K562 (cell line): ENCODE measurements at regions not wholly inside any gene's neighbourhood (a gene's known extent, or its start where the extent isn't known, plus 50 kb on each side); places are given as distances from the start of the nearest gene placed in this dataset.

ENCODE experiments used
- ATAC-seq: fragments of 200-7000 bp; cut with Tn5 transposase; 3 replicates; pipeline ENCODE4 v1.9.1; 2020; ENCODE audit warnings: moderate library complexity
- BruUV-seq: library from RNA; stranded (reverse); fragments of 400-500 nt; replicated peaks from 2 replicates; lab custom pipeline; 2021; lab: Mats Ljungman, UMichigan
- CTCF ChIA-PET: fragments of 300-600 bp; formaldehyde crosslinking; extraction: SDS; loops from one replicate; lab custom pipeline; 2021; ENCODE audit warnings: low intra/inter-chr PET ratio; lab: Yijun Ruan, JAX
- POLR2A ChIA-PET: fragments of 300-600, 350-650 bp; sonication (Branson Sonifier 250); formaldehyde crosslinking; extraction: SDS; loops from one replicate; lab custom pipeline; 2021; ENCODE audit warnings: antibody characterized with exemption, inconsistent platforms; lab: Yijun Ruan, JAX
- DNase-seq, 4 experiments: peaks; one replicate each; pipeline versions ENCODE4 v3.0.0 to v3.0.0-alpha.2; 2011 to 2018; ENCODE audit warnings: low spot score in 3 of 4, mixed read lengths in 3 of 4; ENCODE audit errors: extremely low read depth in 1 of 4
- FAIRE-seq: peaks from 2 replicates; lab custom pipeline; 2011; peaks lifted over from hg19 to GRCh38; lab: Jason Lieb, UNC
- H2AFZ ChIP-seq: 2 replicates; pipeline ENCODE4 v1.6.0; 2011; ENCODE audit warnings: low read depth, low read length, control low read depth, inconsistent platforms
- H3K27ac ChIP-seq: fragments of 200-600 bp; 3 replicates; pipeline ENCODE4 v1.8.0; 2011; ENCODE audit warnings: low read depth, mild to moderate bottlenecking, control low read depth, inconsistent platforms, low read length, moderate library complexity, mixed read lengths; ENCODE audit errors: extremely low read depth
- H3K27me3 ChIP-seq, 2 experiments: fragments of 300-600 bp in 1 of 2; 2 replicates in 1 of 2; 3 replicates in 1 of 2; pipeline versions ENCODE4 v1.6.0 to v1.8.0; 2011; ENCODE audit warnings: inconsistent platforms in 2 of 2, low read length in 2 of 2, mild to moderate bottlenecking in 1 of 2, mixed read lengths in 1 of 2, moderate library complexity in 1 of 2; ENCODE audit not compliant: control insufficient read depth in 2 of 2, insufficient read depth in 2 of 2
- H3K36me3 ChIP-seq: fragments of 300-600 bp; 3 replicates; pipeline ENCODE4 v1.8.0; 2011; ENCODE audit warnings: mild to moderate bottlenecking, low read length, inconsistent platforms; ENCODE audit not compliant: control insufficient read depth, insufficient read depth
- H3K4me1 ChIP-seq, 2 experiments: fragments of 200-600 bp in 1 of 2; replicated peaks in 1 of 2; 2 replicates in 1 of 2; 3 replicates in 1 of 2; pipeline versions ENCODE4 v1.5.1 to v1.8.0; 2011; ENCODE audit warnings: inconsistent platforms in 2 of 2, low read length in 2 of 2, mild to moderate bottlenecking in 1 of 2, mixed read lengths in 1 of 2, moderate library complexity in 1 of 2; ENCODE audit not compliant: control insufficient read depth in 2 of 2, insufficient read depth in 2 of 2
- H3K4me2 ChIP-seq: 2 replicates; pipeline ENCODE4 v1.6.1; 2011; ENCODE audit warnings: low read length, control low read depth, inconsistent platforms, mixed read lengths; ENCODE audit not compliant: insufficient read depth
- H3K4me3 ChIP-seq: fragments of 200-600 bp; sonication (generic), shearing (Covaris generic); 2 replicates; pipeline ENCODE4 v1.5.1; 2016; ENCODE audit warnings: control low read depth, inconsistent platforms
- H3K79me2 ChIP-seq: fragments of 200-600 bp; 3 replicates; pipeline ENCODE4 v1.8.0; 2011; ENCODE audit warnings: low read length, inconsistent platforms; ENCODE audit not compliant: control insufficient read depth, insufficient read depth
- H3K9ac ChIP-seq, 2 experiments: 2 replicates each; pipeline versions ENCODE4 v1.6.0 to v1.6.1; 2011; ENCODE audit warnings: low read depth in 2 of 2, low read length in 2 of 2, control low read depth in 1 of 2, inconsistent platforms in 1 of 2, mild to moderate bottlenecking in 1 of 2, mixed read lengths in 1 of 2; ENCODE audit not compliant: insufficient read depth in 1 of 2
- H3K9me1 ChIP-seq: one replicate; pipeline ENCODE4 v1.6.0; 2011; ENCODE audit warnings: inconsistent platforms, mild to moderate bottlenecking, low read length, moderate library complexity; ENCODE audit not compliant: control insufficient read depth, insufficient read depth
- H3K9me3 ChIP-seq: replicated peaks from 2 replicates; pipeline ENCODE4 v1.5.1; 2011; ENCODE audit warnings: low read depth, low read length, inconsistent platforms; ENCODE audit not compliant: control insufficient read depth, insufficient read depth
- H4K20me1 ChIP-seq: replicated peaks from 2 replicates; pipeline ENCODE4 v1.6.1; 2011; ENCODE audit warnings: low read length, inconsistent platforms, mixed read lengths; ENCODE audit not compliant: control insufficient read depth, insufficient read depth
- EGR1 ChIP-seq: fragments of 450-650 bp; conservative IDR thresholded peaks from 2 replicates; pipeline ENCODE4 v1.6.1; 2017; ENCODE audit warnings: mild to moderate bottlenecking
- NFATC3 ChIP-seq: fragments of 450-650 bp; IDR thresholded peaks from 2 replicates; pipeline ENCODE4 v1.6.1; 2017; ENCODE audit warnings: mild to moderate bottlenecking
- PHF21A ChIP-seq: fragments of 450-650 bp; IDR thresholded peaks from 2 replicates; pipeline ENCODE4 v1.6.1; 2017; ENCODE audit warnings: low read depth, borderline replicate concordance
- PURB ChIP-seq: sonication (generic); formaldehyde crosslinking; IDR thresholded peaks from 2 replicates; pipeline ENCODE4 v1.9.0; 2021; ENCODE audit warnings: low read depth, mild to moderate bottlenecking, missing genetic modification reagents
- RBBP5 ChIP-seq: fragments of 200-600 bp; sonication (generic); IDR thresholded peaks from 2 replicates; pipeline ENCODE4 v1.6.1; 2012; ENCODE audit warnings: borderline replicate concordance, mild to moderate bottlenecking, low read length, control low read depth, inconsistent platforms; ENCODE audit not compliant: insufficient read depth, poor library complexity, severe bottlenecking
- ZC3H8 ChIP-seq: fragments of 450-650 bp; IDR thresholded peaks from 2 replicates; pipeline ENCODE4 v1.6.1; 2017
- ZFP1 ChIP-seq: fragments of 450-650 bp; formaldehyde crosslinking; IDR thresholded peaks from 2 replicates; pipeline ENCODE4 v1.4.0; 2020; ENCODE audit warnings: mild to moderate bottlenecking, mixed read lengths
- WGBS: fragments of 100-300 bp; shearing (Covaris generic); methylation state at CpG from one replicate; pipeline ENCODE4 v1.1.6; 2016; ENCODE audit warnings: low coverage, mixed read lengths; ENCODE audit not compliant: insufficient coverage; ENCODE audit errors: missing lambda C conversion rate; 5-methylcytosine and 5-hydroxymethylcytosine counted together
- in situ Hi-C: fragments of 300-500 bp; cut with MboI; formaldehyde crosslinking; loops from 4 replicates; pipeline ENCODE4 v1.15.0; 2018; ENCODE audit warnings: inconsistent platforms, mixed read lengths
- intact Hi-C: fragments of 100-400 bp; cut with micrococcal nuclease; formaldehyde crosslinking; loops from 2 replicates; pipeline ENCODE4 v1.14.2; 2022
- TF ChIP-seq, protein P1 (sequence below): fragments of 250-450 bp; sonication (Bioruptor Pico); IDR thresholded peaks from 2 replicates; pipeline ENCODE4 v1.4.0; 2020; ENCODE audit warnings: mild to moderate bottlenecking, moderate library complexity
- TF ChIP-seq, protein P2 (sequence below): IDR thresholded peaks from 2 replicates; pipeline ENCODE4 v1.6.1; 2011; ENCODE audit warnings: borderline replicate concordance, low read depth, mild to moderate bottlenecking, moderate library complexity, low read length; ENCODE audit not compliant: insufficient read depth, poor library complexity, severe bottlenecking

DNA sequence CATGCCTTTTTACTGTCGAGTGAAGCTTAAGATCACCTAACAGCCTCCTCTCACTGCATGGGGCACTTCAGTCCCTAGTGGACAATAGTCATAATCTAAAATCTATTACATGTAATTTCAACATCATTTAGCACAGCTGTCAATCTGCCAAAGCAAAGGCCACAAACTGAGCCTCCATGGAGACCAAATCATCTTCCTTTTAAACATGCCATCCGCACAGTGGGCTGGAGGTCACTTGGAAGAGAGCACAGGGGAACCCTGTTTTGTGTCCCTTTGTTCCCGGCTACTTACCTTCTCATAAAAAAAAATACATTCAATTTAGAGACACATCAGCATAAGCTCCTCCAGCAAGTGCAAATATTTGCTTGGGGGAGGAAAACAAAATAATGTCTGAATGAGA, 167.3 kb downstream of the SQOR start (continued):
- TF ChIP-seq, protein P1, sequence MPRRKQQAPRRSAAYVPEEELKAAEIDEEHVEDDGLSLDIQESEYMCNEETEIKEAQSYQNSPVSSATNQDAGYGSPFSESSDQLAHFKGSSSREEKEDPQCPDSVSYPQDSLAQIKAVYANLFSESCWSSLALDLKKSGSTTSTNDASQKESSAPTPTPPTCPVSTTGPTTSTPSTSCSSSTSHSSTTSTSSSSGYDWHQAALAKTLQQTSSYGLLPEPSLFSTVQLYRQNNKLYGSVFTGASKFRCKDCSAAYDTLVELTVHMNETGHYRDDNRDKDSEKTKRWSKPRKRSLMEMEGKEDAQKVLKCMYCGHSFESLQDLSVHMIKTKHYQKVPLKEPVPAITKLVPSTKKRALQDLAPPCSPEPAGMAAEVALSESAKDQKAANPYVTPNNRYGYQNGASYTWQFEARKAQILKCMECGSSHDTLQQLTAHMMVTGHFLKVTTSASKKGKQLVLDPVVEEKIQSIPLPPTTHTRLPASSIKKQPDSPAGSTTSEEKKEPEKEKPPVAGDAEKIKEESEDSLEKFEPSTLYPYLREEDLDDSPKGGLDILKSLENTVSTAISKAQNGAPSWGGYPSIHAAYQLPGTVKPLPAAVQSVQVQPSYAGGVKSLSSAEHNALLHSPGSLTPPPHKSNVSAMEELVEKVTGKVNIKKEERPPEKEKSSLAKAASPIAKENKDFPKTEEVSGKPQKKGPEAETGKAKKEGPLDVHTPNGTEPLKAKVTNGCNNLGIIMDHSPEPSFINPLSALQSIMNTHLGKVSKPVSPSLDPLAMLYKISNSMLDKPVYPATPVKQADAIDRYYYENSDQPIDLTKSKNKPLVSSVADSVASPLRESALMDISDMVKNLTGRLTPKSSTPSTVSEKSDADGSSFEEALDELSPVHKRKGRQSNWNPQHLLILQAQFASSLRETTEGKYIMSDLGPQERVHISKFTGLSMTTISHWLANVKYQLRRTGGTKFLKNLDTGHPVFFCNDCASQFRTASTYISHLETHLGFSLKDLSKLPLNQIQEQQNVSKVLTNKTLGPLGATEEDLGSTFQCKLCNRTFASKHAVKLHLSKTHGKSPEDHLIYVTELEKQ (CRISPR knock-in tag), result no peak
- TF ChIP-seq PHF21A (no peak), RBBP5 (no peak), ZC3H8 (no peak), PURB (CRISPR knock-in tag) (no peak), NFATC3 (no peak)

DNA sequence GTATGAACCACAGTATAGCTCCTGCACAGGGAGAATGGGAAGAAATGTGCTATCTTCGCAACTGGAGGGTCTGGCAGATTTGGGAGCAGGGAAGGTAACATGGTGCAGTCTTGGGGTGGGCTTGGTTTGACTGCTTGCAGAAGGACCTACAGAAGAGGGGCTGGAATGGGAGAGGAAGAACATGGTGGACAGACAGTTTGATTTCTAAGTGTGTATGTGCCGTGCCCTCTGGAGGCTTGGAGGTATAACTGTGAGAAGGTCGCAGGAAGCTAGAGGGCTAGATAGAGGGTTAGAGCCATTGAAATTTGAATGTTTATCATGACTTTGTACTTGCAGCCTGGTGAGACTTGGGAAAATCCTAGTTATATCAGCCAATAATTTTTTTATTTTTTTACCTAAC, 169.2 kb downstream of the SQOR start:
- no peaks in the 10 kb centered on the region for H3K9me3 ChIP-seq
- H2AFZ ChIP-seq, result no peak overlapping the region
- no peak for ATAC-seq
- no peak overlapping the region for H3K9ac ChIP-seq
- no peak overlapping the region for H3K4me3 ChIP-seq
- H3K36me3 ChIP-seq, result no peaks in the 10 kb centered on the region
- TF ChIP-seq ZFP1 (CRISPR knock-in tag), result no peak
- no peak for TF ChIP-seq EGR1
- TF ChIP-seq, protein P2, sequence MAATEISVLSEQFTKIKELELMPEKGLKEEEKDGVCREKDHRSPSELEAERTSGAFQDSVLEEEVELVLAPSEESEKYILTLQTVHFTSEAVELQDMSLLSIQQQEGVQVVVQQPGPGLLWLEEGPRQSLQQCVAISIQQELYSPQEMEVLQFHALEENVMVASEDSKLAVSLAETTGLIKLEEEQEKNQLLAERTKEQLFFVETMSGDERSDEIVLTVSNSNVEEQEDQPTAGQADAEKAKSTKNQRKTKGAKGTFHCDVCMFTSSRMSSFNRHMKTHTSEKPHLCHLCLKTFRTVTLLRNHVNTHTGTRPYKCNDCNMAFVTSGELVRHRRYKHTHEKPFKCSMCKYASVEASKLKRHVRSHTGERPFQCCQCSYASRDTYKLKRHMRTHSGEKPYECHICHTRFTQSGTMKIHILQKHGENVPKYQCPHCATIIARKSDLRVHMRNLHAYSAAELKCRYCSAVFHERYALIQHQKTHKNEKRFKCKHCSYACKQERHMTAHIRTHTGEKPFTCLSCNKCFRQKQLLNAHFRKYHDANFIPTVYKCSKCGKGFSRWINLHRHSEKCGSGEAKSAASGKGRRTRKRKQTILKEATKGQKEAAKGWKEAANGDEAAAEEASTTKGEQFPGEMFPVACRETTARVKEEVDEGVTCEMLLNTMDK, result no peak
- no peaks in the 10 kb centered on the region for H3K27me3 ChIP-seq
- intact Hi-C loops (no loop called here), in situ Hi-C loops (no loop called here)
- no peak overlapping the region for H3K4me2 ChIP-seq
- ChIA-PET POLR2A (interaction anchor here (1.3 kb wide), 1 partner anchor 9 kb away, joined by 5 read pairs; no protein-coding TSS in a partner anchor), CTCF (no interaction called here)
- BruUV-seq, result no TSS peak
- no peak for FAIRE-seq
- no peak overlapping the region for H3K27ac ChIP-seq
- H3K79me2 ChIP-seq, result no peaks in the 10 kb centered on the region
- H3K9me1 ChIP-seq, result no peaks in the 10 kb centered on the region
- H3K4me1 ChIP-seq, result no peaks in the 10 kb centered on the region
- WGBS, result 0% methylated on average over 3 of the region's 3 CpGs
- no peak for DNase-seq
- H4K20me1 ChIP-seq, result no peaks in the 10 kb centered on the region
